ENCODE measurements at regions not wholly inside any gene's neighbourhood (a gene's known extent, or its start where the extent isn't known, plus 50 kb on each side); places are given as distances from the start of the nearest gene placed in this dataset.

GRCh38 chr1:238233966-238234365 lies 343.2 kb upstream of the ZP4 start:
- DNase-seq: no peak
- H3K27me3 ChIP-seq: no peaks in the 10 kb centered on the region

GRCh38 chr1:238232084-238232710 lies 341.5 kb upstream of the ZP4 start:
- H3K4me1 ChIP-seq: no peaks in the 10 kb centered on the region
- H3K36me3 ChIP-seq: no peaks in the 10 kb centered on the region
- no peaks in the 10 kb centered on the region for H3K9me3 ChIP-seq
- DNase-seq: no peak
- TF ChIP-seq, protein P1, sequence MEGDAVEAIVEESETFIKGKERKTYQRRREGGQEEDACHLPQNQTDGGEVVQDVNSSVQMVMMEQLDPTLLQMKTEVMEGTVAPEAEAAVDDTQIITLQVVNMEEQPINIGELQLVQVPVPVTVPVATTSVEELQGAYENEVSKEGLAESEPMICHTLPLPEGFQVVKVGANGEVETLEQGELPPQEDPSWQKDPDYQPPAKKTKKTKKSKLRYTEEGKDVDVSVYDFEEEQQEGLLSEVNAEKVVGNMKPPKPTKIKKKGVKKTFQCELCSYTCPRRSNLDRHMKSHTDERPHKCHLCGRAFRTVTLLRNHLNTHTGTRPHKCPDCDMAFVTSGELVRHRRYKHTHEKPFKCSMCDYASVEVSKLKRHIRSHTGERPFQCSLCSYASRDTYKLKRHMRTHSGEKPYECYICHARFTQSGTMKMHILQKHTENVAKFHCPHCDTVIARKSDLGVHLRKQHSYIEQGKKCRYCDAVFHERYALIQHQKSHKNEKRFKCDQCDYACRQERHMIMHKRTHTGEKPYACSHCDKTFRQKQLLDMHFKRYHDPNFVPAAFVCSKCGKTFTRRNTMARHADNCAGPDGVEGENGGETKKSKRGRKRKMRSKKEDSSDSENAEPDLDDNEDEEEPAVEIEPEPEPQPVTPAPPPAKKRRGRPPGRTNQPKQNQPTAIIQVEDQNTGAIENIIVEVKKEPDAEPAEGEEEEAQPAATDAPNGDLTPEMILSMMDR (IDR thresholded peaks at IDR 0.05): no peak
- H3K4me3 ChIP-seq: no peak overlapping the region
- H3K9ac ChIP-seq (ENCODE audit: low read depth in 2 of 2, low read length in 2 of 2): no peak overlapping the region
- H3K27me3 ChIP-seq: no peaks in the 10 kb centered on the region
- intact Hi-C loops (cut with DNase I): no loop called here
- H3K27ac ChIP-seq: no peak overlapping the region

More at GRCh38 chr1:238233966-238234365, 343.2 kb upstream of the ZP4 start:
- Histone ChIP-seq H3K36me3 (no peaks in the 10 kb centered on the region), H3K9me3 (no peaks in the 10 kb centered on the region), H3K27ac (no peak overlapping the region), H3K4me3 (no peak overlapping the region), H3K4me1 (no peaks in the 10 kb centered on the region), H3K9ac (ENCODE audit: low read depth in 2 of 2, low read length in 2 of 2) (no peak overlapping the region)
- intact Hi-C loops (cut with DNase I): no loop called here
- TF ChIP-seq, protein P1 (IDR thresholded peaks at IDR 0.05): no peak

DNA sequence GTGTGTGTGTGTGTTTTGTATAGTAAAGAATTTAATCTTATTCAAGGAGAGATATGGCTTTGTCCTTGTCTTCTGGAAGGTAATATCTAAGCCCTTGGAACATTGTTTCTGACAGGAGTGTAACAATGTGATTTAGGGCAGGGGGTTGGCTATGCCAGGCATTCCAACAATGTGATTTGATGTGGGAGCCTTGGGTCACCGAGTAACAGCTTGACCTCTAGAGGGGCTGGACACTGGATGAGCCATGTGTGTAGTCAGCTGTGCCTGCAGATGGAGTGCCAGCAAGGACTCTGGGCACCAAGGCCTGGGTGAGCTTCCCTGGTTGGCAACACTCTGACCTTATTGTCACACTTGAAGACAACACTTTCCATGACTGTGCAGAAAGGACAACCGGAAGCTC lies 336.1 kb upstream of the ZP4 start:
- no peaks in the 10 kb centered on the region for H3K9me3 ChIP-seq
- intact Hi-C loops (cut with DNase I): no loop called here
- TF ChIP-seq, protein P1 (IDR thresholded peaks at IDR 0.05): no peak
- H3K4me1 ChIP-seq: no peaks in the 10 kb centered on the region
- H3K27me3 ChIP-seq: no peaks in the 10 kb centered on the region
- no peak overlapping the region for H3K27ac ChIP-seq
- no peak overlapping the region for H3K9ac ChIP-seq (ENCODE audit: low read depth in 2 of 2, low read length in 2 of 2)
- no peak overlapping the region for H3K4me3 ChIP-seq
- DNase-seq: no peak
- no peaks in the 10 kb centered on the region for H3K36me3 ChIP-seq

GRCh38 chr1:238223076-238223640 lies 332.4 kb upstream of the ZP4 start:
- H3K4me3 ChIP-seq: no peak overlapping the region
- H3K27ac ChIP-seq: no peak overlapping the region
- H3K27me3 ChIP-seq: no peaks in the 10 kb centered on the region
- TF ChIP-seq, protein P1 (IDR thresholded peaks at IDR 0.05): no peak
- intact Hi-C loops (cut with DNase I): no loop called here
- no peaks in the 10 kb centered on the region for H3K4me1 ChIP-seq
- no peaks in the 10 kb centered on the region for H3K36me3 ChIP-seq
- DNase-seq: no peak
- no peak overlapping the region for H3K9ac ChIP-seq (ENCODE audit: low read depth in 2 of 2, low read length in 2 of 2)
- H3K9me3 ChIP-seq: no peaks in the 10 kb centered on the region

GRCh38 chr1:238221738-238222137 lies 331.0 kb upstream of the ZP4 start:
- Histone ChIP-seq H3K4me3 (no peak overlapping the region), H3K27me3 (no peaks in the 10 kb centered on the region), H3K36me3 (no peaks in the 10 kb centered on the region), H3K4me1 (no peaks in the 10 kb centered on the region), H3K27ac (no peak overlapping the region), H3K9me3 (no peaks in the 10 kb centered on the region), H3K9ac (ENCODE audit: low read depth in 2 of 2, low read length in 2 of 2) (no peak overlapping the region)
- TF ChIP-seq, protein P1 (IDR thresholded peaks at IDR 0.05): no peak
- intact Hi-C loops (cut with DNase I): no loop called here
- DNase-seq: no peak

Data from colonic mucosa (tissue), 4 donors.